IMR-90 (cell line): ENCODE measurements at regions not wholly inside any gene's neighbourhood (a gene's known extent, or its start where the extent isn't known, plus 50 kb on each side); places are given as distances from the start of the nearest gene placed in this dataset.

Source experiments
- CEBPB ChIP-seq: IDR thresholded peaks from 2 replicates; pipeline ENCODE4 v1.6.1; 2012; ENCODE audit warnings: low read depth, low read length, improper control_type of control experiment
- CTCF ChIP-seq: conservative IDR thresholded peaks from 2 replicates; pipeline ENCODE4 v1.5.1; 2012; ENCODE audit warnings: mild to moderate bottlenecking, low read depth, low read length, improper control_type of control experiment
- ELK1 ChIP-seq: fragments of 150-350 bp; IDR thresholded peaks from 2 replicates; pipeline ENCODE4 v1.6.1; 2016; ENCODE audit warnings: low read depth, mild to moderate bottlenecking, low read length, moderate library complexity, borderline replicate concordance
- MAFK ChIP-seq: IDR thresholded peaks from 2 replicates; pipeline ENCODE4 v1.6.1; 2012; ENCODE audit warnings: low read depth, low read length, improper control_type of control experiment
- POLR2A ChIP-seq: IDR thresholded peaks from 2 replicates; pipeline ENCODE4 v1.6.1; 2012; ENCODE audit warnings: mild to moderate bottlenecking, low read depth, low read length
- RCOR1 ChIP-seq: IDR thresholded peaks from 2 replicates; pipeline ENCODE4 v1.6.1; 2012; ENCODE audit warnings: mild to moderate bottlenecking, low read length, improper control_type of control experiment; ENCODE audit not compliant: insufficient replicate concordance
- RFX5 ChIP-seq: IDR thresholded peaks from 2 replicates; pipeline ENCODE4 v1.8.0; 2012; ENCODE audit warnings: low read depth, mild to moderate bottlenecking, low read length, moderate library complexity
- SMC3 ChIP-seq: fragments of 150-350 bp; IDR thresholded peaks from 2 replicates; pipeline ENCODE4 v1.6.1; 2016; ENCODE audit warnings: low read depth, mild to moderate bottlenecking, antibody characterized with exemption, low read length, moderate library complexity
- USF2 ChIP-seq: fragments of 150-350 bp; IDR thresholded peaks from 2 replicates; pipeline ENCODE4 v1.6.1; 2017; ENCODE audit warnings: mild to moderate bottlenecking, antibody characterized with exemption, low read length, low read depth

- TF ChIP-seq CTCF: no peak
- no peak for TF ChIP-seq RFX5
- TF ChIP-seq POLR2A: no peak
- TF ChIP-seq USF2: no peak
- TF ChIP-seq MAFK: no peak
- TF ChIP-seq RCOR1: no peak
- TF ChIP-seq ELK1: no peak
- no peak for TF ChIP-seq SMC3
- no peak for TF ChIP-seq CEBPB
Observed at GRCh38 chr15:95210436-95210981, 979.1 kb downstream of the MCTP2 start.
